ENCODE measurements at regions not wholly inside any gene's neighbourhood (a gene's known extent, or its start where the extent isn't known, plus 50 kb on each side); places are given as distances from the start of the nearest gene placed in this dataset.
A peak's percentile ranks its signal among the peaks of the same experiment; 100 is the strongest.
"Not testable (repeated sequence)": the region's sequence is repeated elsewhere in the genome, so short reads cannot be mapped to it uniquely, and the experiment has no call there.

DNA sequence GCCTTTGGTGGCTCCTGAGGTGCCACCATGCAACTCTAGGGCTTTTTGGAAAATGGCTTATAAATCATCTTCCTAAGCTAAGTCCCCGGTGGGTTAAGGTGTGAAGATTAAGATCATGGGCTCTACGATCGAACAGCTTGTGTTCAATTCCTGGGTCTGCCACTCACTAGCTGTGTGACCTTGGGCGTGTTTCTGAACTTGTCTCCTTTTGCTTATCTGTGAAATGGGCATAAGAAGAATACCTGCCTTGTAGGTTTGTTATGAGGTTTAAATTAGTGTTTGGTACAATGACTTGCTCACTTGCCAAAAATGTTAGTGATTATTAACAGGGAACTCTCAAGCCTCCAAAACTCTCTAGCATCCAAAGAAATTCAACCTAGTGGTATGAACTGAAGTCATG, 119.2 kb upstream of the PITX1 start:
- ChIA-PET CTCF (interaction anchor here (1.8 kb wide), 1 partner anchor 38 kb away, joined by 7 read pairs; no protein-coding TSS in a partner anchor), POLR2A (no interaction called here)
- ATAC-seq (no peak), FAIRE-seq (no peak), DNase-seq (ENCODE audit: low read depth in 1 of 2, low spot score in 1 of 2) (no peak)
- Histone ChIP-seq H3K9me3 (peaks cover 1% of the 10 kb centered on the region; the same call in 2 of the 3 replicates), H3K4me2 (no peak overlapping the region), H3K27ac (0 out of 6 replicates have a peak overlapping the region, but pooled peaks of 1 of the 2 experiments have one; percentile 4), H3K4me3 (no peak overlapping the region), H3K4me1 (peaks cover 6% of the 10 kb centered on the region; the same call in 1 of the 3 replicates)
- TF ChIP-seq RARB (CRISPR knock-in tag; IDR thresholded peaks at IDR 0.05) (no peak), EHMT2 (IDR thresholded peaks at IDR 0.05; ENCODE audit: low read depth) (no peak)
- TF ChIP-seq, protein P1, sequence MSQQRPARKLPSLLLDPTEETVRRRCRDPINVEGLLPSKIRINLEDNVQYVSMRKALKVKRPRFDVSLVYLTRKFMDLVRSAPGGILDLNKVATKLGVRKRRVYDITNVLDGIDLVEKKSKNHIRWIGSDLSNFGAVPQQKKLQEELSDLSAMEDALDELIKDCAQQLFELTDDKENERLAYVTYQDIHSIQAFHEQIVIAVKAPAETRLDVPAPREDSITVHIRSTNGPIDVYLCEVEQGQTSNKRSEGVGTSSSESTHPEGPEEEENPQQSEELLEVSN (IDR thresholded peaks at IDR 0.05; ENCODE audit: borderline replicate concordance, low read depth) = no peak
- 70% methylated on average over 4 of the region's 4 CpGs for WGBS (ENCODE audit: missing lambda C conversion rate)

GRCh38 chr5:135151660-135152059, 117.6 kb upstream of the PITX1 start:
- WGBS (ENCODE audit: missing lambda C conversion rate) = 62% methylated on average over 2 of the region's 3 CpGs
- POLR2A ChIA-PET; DNase-seq (ENCODE audit: low read depth in 1 of 2, low spot score in 1 of 2); H3K4me3 ChIP-seq; CTCF ChIA-PET; ATAC-seq; H3K4me1 ChIP-seq; H3K27ac ChIP-seq; H3K4me2 ChIP-seq; FAIRE-seq; H3K9me3 ChIP-seq: not testable (repeated sequence)

DNA sequence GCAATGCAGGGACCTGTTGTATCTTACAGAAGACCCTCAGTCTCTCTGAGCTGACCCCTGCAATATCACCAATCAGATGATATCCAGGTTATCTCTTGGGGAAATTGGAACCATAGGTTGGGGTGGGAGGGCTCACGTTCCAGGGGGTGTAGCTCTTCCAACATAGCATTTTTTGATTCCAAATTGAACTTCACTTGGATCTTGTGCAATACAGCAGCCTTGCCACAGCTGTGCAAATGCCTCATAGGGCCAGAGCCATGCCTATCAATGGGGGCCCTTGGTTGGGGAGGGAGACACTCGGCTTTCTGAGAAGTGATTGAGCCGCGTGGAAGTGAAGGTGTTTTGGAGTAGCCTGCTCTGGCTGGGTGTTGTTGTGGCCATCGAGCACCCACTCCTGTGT, 117.2 kb upstream of the PITX1 start:
- CTCF ChIA-PET = no interaction called here
- Histone ChIP-seq H3K4me1 (peaks cover 6% of the 10 kb centered on the region; the same call in 1 of the 3 replicates), H3K27ac (no peak overlapping the region), H3K9me3 (no peaks in the 10 kb centered on the region), H3K4me3 (no peak overlapping the region), H3K4me2 (no peak overlapping the region)
- DNase-seq (ENCODE audit: low read depth in 1 of 2, low spot score in 1 of 2) (no peak), ATAC-seq (no peak), FAIRE-seq (no peak)
- 70% methylated on average over 5 of the region's 5 CpGs for WGBS (ENCODE audit: missing lambda C conversion rate)
- POLR2A ChIA-PET = no interaction called here
- TF ChIP-seq POLR2A (IDR thresholded peaks at IDR 0.05; ENCODE audit: low read length) (no peak), EP300 (IDR thresholded peaks at IDR 0.05) (no peak), FOSB (CRISPR knock-in tag; IDR thresholded peaks at IDR 0.05) (no peak), NFE2L2 (conservative IDR thresholded peaks at IDR 0.05; ENCODE audit: low read length) (no peak), CHD2 (IDR thresholded peaks at IDR 0.05; ENCODE audit: low read length, partially characterized antibody) (no peak), HES2 (IDR thresholded peaks at IDR 0.05) (no peak), BHLHE40 (IDR thresholded peaks at IDR 0.05; ENCODE audit: low read depth, low read length) (no peak), SMC3 (IDR thresholded peaks at IDR 0.05) (no peak), HEYL (CRISPR knock-in tag; IDR thresholded peaks at IDR 0.05) (no peak), HOXB13 (CRISPR knock-in tag; IDR thresholded peaks at IDR 0.05; ENCODE audit: low read depth) (no peak)

DNA sequence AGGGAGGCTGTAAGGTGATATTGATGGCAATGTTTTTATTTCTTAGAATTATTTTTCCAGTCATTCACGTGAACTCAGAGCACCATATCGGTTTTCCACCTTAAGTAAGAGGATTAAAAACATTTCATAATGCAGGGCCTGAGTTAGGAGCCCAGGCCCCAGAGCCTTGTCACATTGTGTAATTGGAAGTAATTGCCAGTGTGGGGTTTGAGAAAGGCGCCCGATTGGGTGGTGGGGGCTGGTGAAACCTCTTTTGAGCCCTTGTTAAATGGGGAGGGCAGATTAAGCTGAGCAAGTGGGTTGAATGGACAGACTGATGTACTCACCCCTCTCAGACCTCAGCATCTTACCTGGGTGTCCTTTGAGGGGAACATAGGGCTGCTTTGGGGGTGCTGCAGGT, 116.7 kb upstream of the PITX1 start:
- WGBS (ENCODE audit: missing lambda C conversion rate) = 85% methylated on average over 4 of the region's 4 CpGs
- Histone ChIP-seq H3K4me2 (no peak overlapping the region), H3K27ac (no peak overlapping the region), H3K9me3 (no peaks in the 10 kb centered on the region), H3K4me3 (no peak overlapping the region), H3K4me1 (peaks cover 6% of the 10 kb centered on the region; the same call in 1 of the 3 replicates)
- DNase-seq (ENCODE audit: low read depth in 1 of 2, low spot score in 1 of 2) (no peak), FAIRE-seq (no peak), ATAC-seq (no peak)
- ChIA-PET CTCF (no interaction called here), POLR2A (no interaction called here)
- no peak for TF ChIP-seq FOSL2 (IDR thresholded peaks at IDR 0.05)
- no peak for TF ChIP-seq FOSL2 (CRISPR knock-in tag; IDR thresholded peaks at IDR 0.05)
- no peak for TF ChIP-seq HOXB13 (CRISPR knock-in tag; IDR thresholded peaks at IDR 0.05; ENCODE audit: low read depth)
- TF ChIP-seq TFCP2L1 (CRISPR knock-in tag; IDR thresholded peaks at IDR 0.05) = no peak
- TF ChIP-seq JUNB (IDR thresholded peaks at IDR 0.05) = no peak
- no peak for TF ChIP-seq USF2 (IDR thresholded peaks at IDR 0.05)
- TF ChIP-seq POLR2AphosphoS2 (conservative IDR thresholded peaks at IDR 0.05; ENCODE audit: low read length) = no peak
- TF ChIP-seq PHF8 (IDR thresholded peaks at IDR 0.05; ENCODE audit: borderline replicate concordance, low read depth) = no peak
- no peak for TF ChIP-seq HOXB5 (CRISPR knock-in tag; IDR thresholded peaks at IDR 0.05)
- no peak for TF ChIP-seq CBX2 (IDR thresholded peaks at IDR 0.05; ENCODE audit: borderline replicate concordance, low read depth)
- TF ChIP-seq EHF (CRISPR knock-in tag; IDR thresholded peaks at IDR 0.05) = no peak
- no peak for TF ChIP-seq ESRRA (IDR thresholded peaks at IDR 0.05; ENCODE audit: borderline replicate concordance, low read length)
- TF ChIP-seq HOXA7 (CRISPR knock-in tag; IDR thresholded peaks at IDR 0.05) = no peak
- TF ChIP-seq RNF2 (IDR thresholded peaks at IDR 0.05; ENCODE audit: borderline replicate concordance, low read depth) = no peak
- no peak for TF ChIP-seq KDM1A (IDR thresholded peaks at IDR 0.05; ENCODE audit: low read depth)
- no peak for TF ChIP-seq HDAC2 (IDR thresholded peaks at IDR 0.05)

All from A549 (cell line).